HG03045 (cell line): ENCODE measurements at regions not wholly inside any gene's neighbourhood (a gene's known extent, or its start where the extent isn't known, plus 50 kb on each side); places are given as distances from the start of the nearest gene placed in this dataset.
"Not testable (repeated sequence)": the region's sequence is repeated elsewhere in the genome, so short reads cannot be mapped to it uniquely, and the experiment has no call there.

ENCODE experiments used
- ATAC-seq: cut with Tn5 transposase; IDR thresholded peaks from one replicate; pipeline ENCODE4 v1.9.1; 2021; ENCODE audit warnings: mild to moderate bottlenecking, moderate library complexity; ENCODE audit not compliant: unreplicated experiment

DNA sequence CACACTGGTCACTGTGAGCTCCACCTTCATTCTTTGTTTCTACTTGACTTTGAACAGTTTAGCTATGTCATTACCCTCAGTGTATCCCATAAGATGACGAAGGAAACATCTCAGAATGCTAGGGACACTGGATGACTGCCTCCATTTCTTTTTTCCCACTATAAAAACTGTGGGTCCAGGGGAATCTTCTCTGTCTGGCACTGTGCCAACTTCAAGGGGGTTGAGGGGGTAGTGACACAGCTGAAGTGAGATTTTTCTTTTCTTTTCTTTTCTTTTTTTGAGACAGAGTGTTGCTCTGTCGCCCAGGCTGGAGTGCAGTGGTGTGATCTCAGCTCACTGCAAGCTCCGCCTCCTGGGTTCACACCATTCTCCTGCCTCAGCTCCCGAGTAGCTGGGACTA, 302.6 kb upstream of the TARS1 start:
- not testable (repeated sequence) for ATAC-seq

- ATAC-seq, result no peak
Observed at GRCh38 chr5:33143405-33144123, 297.2 kb upstream of the TARS1 start.

GRCh38 chr5:33146881-33147280, 293.9 kb upstream of the TARS1 start:
- no peak for ATAC-seq

DNA sequence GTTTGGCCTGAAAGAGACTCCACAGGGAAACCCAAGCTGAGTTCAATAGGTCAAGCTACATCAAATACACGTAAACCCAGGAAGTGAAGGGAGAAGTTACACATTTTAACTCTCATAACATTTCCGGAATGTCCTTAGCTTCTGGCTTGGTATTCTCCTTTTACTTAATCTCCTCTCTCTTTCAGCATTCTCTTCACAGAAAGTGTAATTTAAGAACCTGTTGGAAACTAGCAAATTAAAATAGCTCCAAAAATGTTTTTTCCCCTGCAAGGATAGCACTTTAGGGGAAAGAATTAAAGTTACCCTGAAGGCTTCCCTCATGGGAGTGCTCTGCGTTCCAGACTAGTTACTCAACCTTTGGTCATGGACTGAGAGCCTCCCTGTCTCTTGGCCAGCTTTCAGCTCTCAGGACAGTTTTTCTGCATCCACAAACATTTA, 292.7 kb upstream of the TARS1 start:
- no peak for ATAC-seq

DNA sequence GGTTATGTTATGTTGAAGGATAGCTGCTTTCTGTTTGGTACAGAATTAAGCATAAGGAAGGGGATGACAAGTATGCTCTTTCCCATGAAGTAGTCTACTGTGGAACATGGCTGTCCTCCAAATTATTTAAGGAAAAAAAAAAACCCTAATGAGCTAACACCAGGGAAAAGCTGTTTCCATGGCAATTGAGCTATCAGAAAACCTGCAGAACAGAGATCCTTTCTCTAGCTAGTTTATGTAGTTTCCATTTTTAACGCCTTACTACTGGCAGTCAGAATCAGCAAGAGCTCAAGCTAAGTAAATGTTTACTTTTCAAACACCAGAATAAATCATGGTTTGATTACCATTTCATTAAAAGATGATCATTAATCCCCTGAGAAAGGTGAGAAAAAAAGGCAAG, 287.4 kb upstream of the TARS1 start:
- ATAC-seq, result no peak

- no peak for ATAC-seq
Observed at GRCh38 chr5:33153831-33154230, 286.9 kb upstream of the TARS1 start.

- ATAC-seq, result no peak
Observed at GRCh38 chr5:33160871-33161270, 279.9 kb upstream of the TARS1 start.

DNA sequence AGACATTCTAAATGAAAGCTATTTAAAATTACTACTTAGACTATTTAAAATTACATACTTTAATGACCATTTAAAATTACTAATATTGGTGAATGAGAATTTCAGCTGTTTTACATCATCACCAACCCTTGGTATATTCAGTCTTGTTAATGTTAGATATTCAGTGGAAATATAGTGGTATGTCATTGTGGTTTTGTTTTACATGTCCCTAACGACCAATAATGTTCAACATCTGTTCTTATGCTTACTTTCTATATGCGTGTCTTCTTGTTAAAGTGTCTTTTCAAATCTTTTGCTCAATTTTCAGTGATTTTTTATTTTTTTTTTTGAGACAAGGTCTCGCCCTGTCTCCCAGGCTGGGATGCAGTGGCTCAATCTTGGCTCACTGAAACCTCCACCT, 279.3 kb upstream of the TARS1 start:
- ATAC-seq, result no peak

DNA sequence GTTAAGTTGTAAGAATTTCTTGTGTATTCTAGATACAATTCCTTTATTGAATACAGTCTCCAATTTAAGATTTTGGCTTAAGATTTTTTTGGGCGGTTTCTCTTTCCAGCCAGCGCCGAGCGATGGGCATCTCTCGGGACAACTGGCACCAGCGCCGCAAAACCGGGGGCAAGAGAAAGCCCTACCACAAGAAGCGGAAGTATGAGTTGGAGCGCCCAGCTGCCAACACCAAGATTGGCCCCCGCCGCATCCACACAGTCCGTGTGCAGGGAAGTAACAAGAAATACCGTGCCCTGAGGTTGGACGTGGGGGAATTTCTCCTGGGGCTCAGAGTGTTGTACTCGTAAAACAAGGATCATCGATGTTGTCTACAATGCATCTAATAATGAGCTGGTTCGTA, 278.7 kb upstream of the TARS1 start:
- no peak for ATAC-seq

DNA sequence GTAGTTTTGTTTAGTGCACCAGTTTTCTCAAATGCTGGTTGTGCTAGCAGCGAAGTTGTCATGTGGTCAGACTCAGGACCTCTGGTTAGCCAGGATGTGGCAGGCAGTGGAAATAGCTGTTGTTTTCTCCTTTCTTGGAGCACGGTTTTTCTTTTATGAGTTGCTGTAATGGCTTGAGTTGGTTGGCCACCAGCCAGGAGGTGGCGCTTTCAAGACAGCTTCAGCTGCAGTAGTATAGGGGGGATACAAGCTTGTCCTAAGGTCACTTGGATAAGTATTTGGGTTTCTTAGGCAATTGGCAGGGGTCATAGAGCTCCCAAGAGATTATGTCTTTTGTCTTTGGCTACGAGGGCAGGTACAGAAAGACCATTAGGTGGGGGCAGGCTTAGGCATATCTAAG, 274.2 kb upstream of the TARS1 start:
- no peak for ATAC-seq

DNA sequence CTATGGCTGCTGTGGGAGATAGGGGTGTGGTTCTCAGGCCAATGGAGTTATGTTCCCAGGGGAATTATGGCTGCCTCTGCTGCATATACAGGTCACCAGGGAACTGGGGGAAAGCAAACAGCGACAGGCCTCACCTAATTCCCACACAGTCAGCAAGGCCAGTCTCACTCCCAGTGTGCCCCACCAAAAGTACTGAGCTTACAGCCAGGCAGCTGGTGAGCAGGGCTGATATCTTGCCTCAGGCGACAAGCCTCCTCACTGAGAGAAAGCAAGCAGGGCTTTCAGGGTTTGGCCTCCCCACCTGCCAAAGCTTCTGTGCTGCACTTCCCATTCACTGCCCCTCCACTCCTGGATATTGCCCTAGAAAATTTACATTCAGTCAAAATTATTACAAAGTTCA, 273.8 kb upstream of the TARS1 start:
- ATAC-seq, result no peak

GRCh38 chr5:33167541-33167940, 273.2 kb upstream of the TARS1 start:
- no peak for ATAC-seq

GRCh38 chr5:33170411-33170810, 270.4 kb upstream of the TARS1 start:
- ATAC-seq, result no peak

GRCh38 chr5:33174383-33174782, 266.4 kb upstream of the TARS1 start:
- ATAC-seq, result no peak

DNA sequence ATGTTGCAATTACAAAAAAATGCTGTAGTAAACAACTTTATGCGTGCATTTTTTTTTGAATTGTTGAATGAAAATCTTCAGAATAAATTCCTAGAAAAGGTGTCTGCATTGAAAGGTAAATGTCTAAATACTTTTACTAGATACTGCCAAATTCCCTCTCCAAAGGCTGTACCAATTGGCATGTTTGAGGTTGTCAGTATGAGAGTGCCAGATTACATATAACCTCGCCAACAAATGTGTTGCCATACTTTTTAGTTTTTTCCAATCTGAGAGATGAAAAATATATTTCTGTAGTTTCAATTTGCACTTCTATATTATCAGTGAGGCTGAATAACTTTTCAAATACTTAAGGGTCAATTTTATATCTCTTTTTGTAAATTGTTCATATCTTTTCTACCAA, 261.5 kb upstream of the TARS1 start:
- ATAC-seq, result no peak

- no peak for ATAC-seq
Observed at GRCh38 chr5:33180900-33181299, 259.9 kb upstream of the TARS1 start.

DNA sequence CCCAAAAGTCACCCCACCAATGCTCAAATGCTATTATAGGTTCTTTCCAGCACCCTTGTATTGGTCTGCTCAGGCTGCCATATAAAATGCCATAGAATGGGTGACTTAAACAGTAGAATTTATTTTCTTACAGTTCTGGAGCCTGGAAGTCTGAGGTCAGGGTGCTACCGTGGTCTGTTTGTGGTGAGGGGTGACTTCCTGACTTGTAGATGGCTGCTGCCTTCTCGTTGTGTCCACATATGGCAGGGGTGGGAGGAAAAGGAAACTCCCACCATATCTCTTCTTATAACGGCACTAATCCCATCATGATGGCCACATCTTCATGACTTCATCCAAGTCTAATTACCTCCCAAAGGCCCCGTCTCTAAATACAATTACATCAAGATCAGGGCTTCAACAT, 257.8 kb upstream of the TARS1 start:
- no peak for ATAC-seq

- ATAC-seq, result no peak
Observed at GRCh38 chr5:33184367-33184766, 256.4 kb upstream of the TARS1 start.

- no peak for ATAC-seq
Observed at GRCh38 chr5:33188089-33188488, 252.7 kb upstream of the TARS1 start.

GRCh38 chr5:33194914-33195313, 245.9 kb upstream of the TARS1 start:
- no peak for ATAC-seq

DNA sequence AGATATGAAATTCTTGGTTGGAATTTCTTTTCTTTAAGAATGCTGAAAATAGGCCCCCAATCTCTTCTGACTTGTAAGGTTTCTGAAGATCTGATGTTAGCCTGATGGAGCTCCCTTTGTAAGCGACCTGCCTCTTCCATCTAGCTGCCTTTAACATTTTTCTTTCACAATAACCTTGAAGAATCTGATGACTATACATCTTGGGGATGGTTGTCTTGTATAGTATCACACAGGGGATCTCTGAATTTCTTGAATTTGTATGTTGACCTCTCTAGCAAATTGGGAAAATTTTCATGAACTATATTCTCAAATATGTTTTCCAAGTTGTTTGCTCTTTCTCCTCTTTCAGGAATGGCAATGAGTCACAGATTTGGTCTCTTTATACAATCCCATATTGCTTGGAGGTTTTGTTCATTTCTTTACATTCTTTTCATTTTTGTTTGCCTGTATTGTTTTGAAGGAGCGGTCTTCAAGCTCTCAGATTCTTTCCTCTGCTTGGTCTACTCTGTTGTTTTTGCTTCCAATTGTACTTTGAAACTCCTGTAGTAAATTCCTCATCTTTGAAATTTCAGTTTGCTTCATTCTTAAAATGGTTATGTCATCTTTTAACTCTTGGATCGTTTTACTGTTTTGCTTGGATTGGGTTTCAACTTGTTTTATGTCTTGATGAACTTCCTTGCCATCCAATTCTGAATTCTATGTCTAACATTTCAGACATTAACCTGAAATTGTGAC, 245.2 kb upstream of the TARS1 start:
- ATAC-seq, result no peak

DNA sequence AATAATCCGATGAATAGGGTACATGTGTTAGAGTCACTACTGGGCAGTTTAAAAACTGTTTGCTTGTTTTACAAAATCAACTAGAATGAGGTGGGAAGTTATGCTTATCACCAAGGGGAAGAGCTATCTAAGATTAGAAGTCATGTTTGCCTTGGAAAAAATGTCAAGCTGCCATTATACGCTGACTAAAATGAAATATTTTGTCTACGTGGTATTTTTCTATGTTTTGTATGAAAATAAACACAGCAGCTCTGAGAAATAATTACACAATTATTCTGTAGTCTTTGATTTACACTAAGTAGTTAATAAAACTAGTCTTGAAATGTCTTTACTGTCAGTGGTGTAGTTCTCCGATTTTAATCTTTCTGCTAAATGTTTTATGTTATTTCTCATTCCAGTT, 241.9 kb upstream of the TARS1 start:
- ATAC-seq, result no peak

- ATAC-seq, result no peak
Observed at GRCh38 chr5:33203931-33204330, 236.8 kb upstream of the TARS1 start.
